Activated CD4-positive, alpha-beta memory T cell treated with anti-CD3 and anti-CD28 coated beads for 36 hours (primary cell): ENCODE measurements at regions not wholly inside any gene's neighbourhood (a gene's known extent, or its start where the extent isn't known, plus 50 kb on each side); places are given as distances from the start of the nearest gene placed in this dataset.

ENCODE experiments used
- CTCF ChIA-PET: fragments of 350-600 bp; sonication (Branson Sonifier 250); formaldehyde crosslinking; loops from one replicate; lab custom pipeline; 2021; ENCODE audit warnings: antibody characterized with exemption, inconsistent platforms; lab: Charles Lee
- POLR2A ChIA-PET: fragments of 350-600 bp; sonication (Branson Sonifier 250); formaldehyde crosslinking; loops from one replicate; lab custom pipeline; 2021; ENCODE audit warnings: antibody characterized with exemption; lab: Charles Lee
- DNase-seq: peaks from one replicate; pipeline ENCODE4 v3.0.0-alpha.2; 2020
- H3K27ac Mint-ChIP-seq: one replicate; pipeline ENCODE4 v1.8.0; 2021; ENCODE audit warnings: mixed read lengths
- H3K27me3 Mint-ChIP-seq: one replicate; pipeline ENCODE4 v1.8.0; 2021; ENCODE audit warnings: mixed read lengths
- H3K36me3 Mint-ChIP-seq: one replicate; pipeline ENCODE4 v1.8.0; 2021; ENCODE audit warnings: mixed read lengths
- H3K4me1 Mint-ChIP-seq: one replicate; pipeline ENCODE4 v1.8.0; 2021; ENCODE audit warnings: low read depth, mixed read lengths
- H3K4me3 Mint-ChIP-seq: one replicate; pipeline ENCODE4 v1.8.0; 2021; ENCODE audit warnings: mild to moderate bottlenecking, mixed read lengths
- H3K9me3 Mint-ChIP-seq: one replicate; pipeline ENCODE4 v1.8.0; 2021; ENCODE audit warnings: mixed read lengths
- intact Hi-C: fragments of 100-400 bp; cut with micrococcal nuclease; formaldehyde crosslinking; loops from one replicate; pipeline ENCODE4 v1.15.1; 2023

DNA sequence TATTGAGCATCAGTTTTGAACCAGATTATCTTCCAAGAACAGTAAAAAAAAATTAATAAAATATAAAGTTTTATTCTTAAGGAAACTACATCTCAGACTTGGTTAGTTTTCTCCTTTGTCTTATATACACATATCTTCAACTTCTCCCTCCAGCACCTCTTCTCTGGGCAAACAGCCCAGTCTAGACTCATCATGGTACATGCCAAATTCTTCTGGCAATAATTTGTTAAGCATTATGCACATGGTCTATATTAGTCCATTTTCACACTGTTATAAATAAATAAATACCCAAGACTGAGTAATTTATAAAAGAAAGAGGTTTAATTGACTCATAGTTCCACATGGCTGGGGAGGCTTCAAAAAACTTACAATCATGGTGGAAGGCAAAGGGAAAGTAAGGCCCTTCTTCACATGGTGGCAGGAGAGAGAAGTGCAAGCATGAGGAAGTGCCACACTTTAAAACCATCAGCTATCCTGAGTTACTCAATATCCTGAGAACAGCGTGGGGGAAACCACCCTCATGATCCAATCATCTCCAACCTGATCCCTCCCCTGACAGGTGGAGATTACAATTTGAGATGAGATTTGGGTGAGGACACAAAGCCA, 108.7 kb upstream of the RNPC3 start:
- DNase-seq = no peak
- H3K4me1 Mint-ChIP-seq = no peaks in the 10 kb centered on the region
- ChIA-PET CTCF (no interaction called here), POLR2A (no interaction called here)
- no peak overlapping the region for H3K4me3 Mint-ChIP-seq
- no peaks in the 10 kb centered on the region for H3K9me3 Mint-ChIP-seq
- H3K36me3 Mint-ChIP-seq = no peaks in the 10 kb centered on the region
- no peak overlapping the region for H3K27ac Mint-ChIP-seq
- intact Hi-C loops = no loop called here
- no peaks in the 10 kb centered on the region for H3K27me3 Mint-ChIP-seq

DNA sequence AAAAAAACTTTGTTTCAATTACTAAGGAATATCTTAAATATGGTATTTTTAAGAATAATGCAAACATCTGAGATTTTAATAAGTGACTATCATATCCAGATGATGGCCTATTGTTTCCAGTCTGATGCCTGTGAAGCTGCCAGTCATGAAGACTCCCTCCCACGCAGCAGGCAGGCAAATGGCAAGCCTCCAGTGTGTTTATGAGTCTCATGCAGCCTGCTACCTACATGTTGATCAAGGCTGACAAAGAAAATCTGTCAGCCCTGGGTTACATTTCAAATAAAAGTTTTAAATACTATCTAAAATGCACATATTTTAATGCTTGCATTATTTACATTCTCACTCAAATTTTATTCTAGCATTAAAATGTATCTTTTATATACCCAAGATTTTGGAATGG, 137.6 kb upstream of the RNPC3 start:
- Mint-ChIP-seq H3K27me3 (no peaks in the 10 kb centered on the region), H3K9me3 (peaks cover 11% of the 10 kb centered on the region), H3K36me3 (no peaks in the 10 kb centered on the region), H3K27ac (no peak overlapping the region), H3K4me3 (no peak overlapping the region), H3K4me1 (no peaks in the 10 kb centered on the region)
- intact Hi-C loops = no loop called here
- CTCF ChIA-PET = no interaction called here
- POLR2A ChIA-PET = no interaction called here
- DNase-seq = no peak

DNA sequence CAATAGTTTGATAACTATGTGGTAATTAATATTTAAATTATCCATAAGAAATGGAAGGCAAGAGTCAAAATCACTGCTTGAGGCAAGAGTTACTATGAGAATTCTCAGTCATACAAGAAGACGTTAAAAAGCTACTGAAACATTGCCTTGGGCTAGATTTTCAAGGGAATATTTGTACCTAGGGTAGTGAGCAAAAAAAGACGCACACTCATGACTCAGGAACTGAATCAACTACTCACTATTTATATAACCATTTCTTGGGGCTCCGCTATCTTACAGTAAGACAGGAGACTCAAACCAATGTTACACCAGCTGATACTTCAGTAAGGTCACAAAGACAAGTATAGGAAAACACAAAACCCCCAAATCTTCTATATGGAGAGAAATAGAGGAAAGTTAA, 151.5 kb upstream of the RNPC3 start:
- Mint-ChIP-seq H3K36me3 (no peaks in the 10 kb centered on the region), H3K27me3 (no peaks in the 10 kb centered on the region), H3K9me3 (peaks cover 2% of the 10 kb centered on the region), H3K27ac (no peak overlapping the region), H3K4me3 (no peak overlapping the region), H3K4me1 (no peaks in the 10 kb centered on the region)
- intact Hi-C loops = no loop called here
- ChIA-PET POLR2A (no interaction called here), CTCF (no interaction called here)
- no peak for DNase-seq

GRCh38 chr1:103372866-103373265, 152.6 kb upstream of the RNPC3 start:
- DNase-seq = no peak
- H3K27me3 Mint-ChIP-seq = no peaks in the 10 kb centered on the region
- ChIA-PET CTCF (no interaction called here), POLR2A (no interaction called here)
- no peak overlapping the region for H3K27ac Mint-ChIP-seq
- intact Hi-C loops = no loop called here
- H3K4me1 Mint-ChIP-seq = no peaks in the 10 kb centered on the region
- H3K4me3 Mint-ChIP-seq = no peak overlapping the region
- no peaks in the 10 kb centered on the region for H3K9me3 Mint-ChIP-seq
- no peaks in the 10 kb centered on the region for H3K36me3 Mint-ChIP-seq

DNA sequence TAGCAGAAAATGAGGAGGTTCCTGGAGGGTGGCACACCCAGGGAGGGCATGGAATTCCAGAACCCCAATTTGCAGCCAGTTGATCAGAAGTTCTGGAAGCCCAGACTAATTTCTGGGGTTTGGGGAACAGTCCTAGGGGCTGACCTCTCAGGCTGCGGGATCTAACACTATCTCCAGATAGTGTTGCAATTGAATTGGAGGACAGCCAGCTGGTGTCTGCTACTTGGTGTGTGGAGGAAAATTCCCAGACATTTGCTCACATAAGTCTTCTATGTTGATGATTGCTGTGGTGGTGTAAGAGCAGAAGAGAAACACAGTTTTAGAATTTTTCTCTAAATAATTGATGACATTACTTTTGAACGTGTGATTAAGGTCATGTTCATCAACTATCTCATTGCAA, 154.3 kb upstream of the RNPC3 start:
- intact Hi-C loops = no loop called here
- no peaks in the 10 kb centered on the region for H3K36me3 Mint-ChIP-seq
- H3K4me1 Mint-ChIP-seq = no peaks in the 10 kb centered on the region
- no peak overlapping the region for H3K27ac Mint-ChIP-seq
- DNase-seq = no peak
- H3K27me3 Mint-ChIP-seq = no peaks in the 10 kb centered on the region
- no peaks in the 10 kb centered on the region for H3K9me3 Mint-ChIP-seq
- ChIA-PET POLR2A (no interaction called here), CTCF (no interaction called here)
- H3K4me3 Mint-ChIP-seq = no peak overlapping the region

DNA sequence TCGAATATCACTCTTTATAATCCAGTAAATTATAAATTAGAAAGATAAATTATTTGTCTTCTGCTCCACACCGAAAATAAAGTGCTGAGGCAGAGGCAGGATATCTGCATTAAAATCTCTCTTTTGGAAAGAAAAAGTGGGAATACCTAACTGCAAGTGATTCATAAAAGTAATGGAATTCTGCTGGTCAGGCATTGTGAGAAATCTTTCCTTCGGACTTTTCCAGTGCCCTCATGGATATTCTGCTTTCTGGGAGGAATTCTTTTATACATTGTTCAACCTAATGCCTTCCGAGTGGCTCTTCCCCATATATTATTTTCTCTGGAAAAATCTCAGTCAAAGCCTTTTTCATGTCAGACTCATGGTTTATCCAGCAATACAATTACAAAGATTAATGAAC, 158.3 kb upstream of the RNPC3 start:
- no peak overlapping the region for H3K27ac Mint-ChIP-seq
- ChIA-PET CTCF (no interaction called here), POLR2A (no interaction called here)
- no peaks in the 10 kb centered on the region for H3K27me3 Mint-ChIP-seq
- H3K4me1 Mint-ChIP-seq = no peaks in the 10 kb centered on the region
- intact Hi-C loops = no loop called here
- no peaks in the 10 kb centered on the region for H3K36me3 Mint-ChIP-seq
- DNase-seq = no peak
- H3K4me3 Mint-ChIP-seq = no peak overlapping the region
- H3K9me3 Mint-ChIP-seq = no peaks in the 10 kb centered on the region

GRCh38 chr1:103365860-103366569, 159.5 kb upstream of the RNPC3 start:
- H3K9me3 Mint-ChIP-seq = no peaks in the 10 kb centered on the region
- POLR2A ChIA-PET = no interaction called here
- H3K27me3 Mint-ChIP-seq = no peaks in the 10 kb centered on the region
- CTCF ChIA-PET = interaction anchor here (0.6 kb wide), 1 partner anchor 95 kb away, joined by 3 read pairs; no protein-coding TSS in a partner anchor
- DNase-seq = no peak
- intact Hi-C loops = no loop called here
- H3K4me3 Mint-ChIP-seq = no peak overlapping the region
- no peaks in the 10 kb centered on the region for H3K36me3 Mint-ChIP-seq
- H3K27ac Mint-ChIP-seq = no peak overlapping the region
- H3K4me1 Mint-ChIP-seq = no peaks in the 10 kb centered on the region

DNA sequence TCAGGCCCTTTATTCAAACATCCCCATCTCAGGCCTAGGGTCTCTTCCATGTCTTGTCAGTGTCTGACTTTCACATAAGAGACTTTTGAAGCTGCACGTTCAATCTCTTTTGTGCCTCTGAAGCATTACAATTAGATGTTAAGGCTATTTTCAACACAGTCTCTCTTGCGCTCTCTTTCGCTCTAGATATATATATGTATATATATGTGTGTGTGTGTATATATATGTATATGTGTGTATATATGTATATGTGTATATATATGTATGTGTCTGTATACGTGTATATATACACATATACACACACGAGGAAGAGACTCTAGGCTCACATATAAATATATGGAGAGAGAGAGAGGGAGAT, 162.5 kb upstream of the RNPC3 start:
- ChIA-PET CTCF (no interaction called here), POLR2A (no interaction called here)
- Mint-ChIP-seq H3K36me3 (no peaks in the 10 kb centered on the region), H3K27ac (no peak overlapping the region), H3K4me3 (no peak overlapping the region), H3K27me3 (no peaks in the 10 kb centered on the region), H3K9me3 (no peaks in the 10 kb centered on the region), H3K4me1 (no peaks in the 10 kb centered on the region)
- intact Hi-C loops = no loop called here
- DNase-seq = no peak

- Mint-ChIP-seq H3K27ac (no peak overlapping the region), H3K4me1 (no peaks in the 10 kb centered on the region), H3K4me3 (no peak overlapping the region), H3K36me3 (no peaks in the 10 kb centered on the region), H3K9me3 (no peaks in the 10 kb centered on the region), H3K27me3 (no peaks in the 10 kb centered on the region)
- DNase-seq = no peak
- intact Hi-C loops = no loop called here
- ChIA-PET CTCF (no interaction called here), POLR2A (no interaction called here)
Measured at GRCh38 chr1:103362348-103363007, 163.0 kb upstream of the RNPC3 start.

- ChIA-PET CTCF (no interaction called here), POLR2A (no interaction called here)
- Mint-ChIP-seq H3K4me3 (no peak overlapping the region), H3K27me3 (no peaks in the 10 kb centered on the region), H3K36me3 (no peaks in the 10 kb centered on the region), H3K4me1 (no peaks in the 10 kb centered on the region), H3K9me3 (no peaks in the 10 kb centered on the region), H3K27ac (no peak overlapping the region)
- intact Hi-C loops = no loop called here
- no peak for DNase-seq
Measured at GRCh38 chr1:103353391-103353790, 172.1 kb upstream of the RNPC3 start.

DNA sequence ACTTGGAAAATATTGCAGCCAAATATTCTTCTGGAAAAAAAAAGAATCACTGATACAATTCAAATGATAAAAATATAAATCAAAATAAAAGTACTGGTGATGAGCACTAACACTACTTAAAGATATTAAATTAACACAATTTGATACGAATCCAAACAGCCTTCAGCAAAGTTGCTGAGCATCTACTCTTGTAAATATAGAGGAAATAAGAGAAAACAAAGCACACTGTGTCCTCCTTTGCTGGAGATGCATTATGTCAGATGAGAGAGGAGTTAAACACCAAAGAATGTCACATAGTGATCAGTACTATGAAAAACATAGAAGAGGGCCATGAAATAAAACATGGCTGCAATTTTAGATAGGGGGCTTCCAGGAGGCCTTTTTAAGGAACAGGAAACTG, 177.4 kb upstream of the RNPC3 start:
- Mint-ChIP-seq H3K27ac (no peak overlapping the region), H3K27me3 (no peaks in the 10 kb centered on the region), H3K4me1 (no peaks in the 10 kb centered on the region), H3K36me3 (no peaks in the 10 kb centered on the region), H3K4me3 (no peak overlapping the region), H3K9me3 (no peaks in the 10 kb centered on the region)
- ChIA-PET CTCF (no interaction called here), POLR2A (no interaction called here)
- intact Hi-C loops = no loop called here
- DNase-seq = no peak

GRCh38 chr1:103344930-103345329, 180.6 kb upstream of the RNPC3 start:
- H3K36me3 Mint-ChIP-seq = no peaks in the 10 kb centered on the region
- no peaks in the 10 kb centered on the region for H3K27me3 Mint-ChIP-seq
- intact Hi-C loops = no loop called here
- no peaks in the 10 kb centered on the region for H3K9me3 Mint-ChIP-seq
- H3K4me3 Mint-ChIP-seq = no peak overlapping the region
- ChIA-PET POLR2A (no interaction called here), CTCF (interaction anchor here (0.7 kb wide), 1 partner anchor 18 kb away, joined by 3 read pairs; no protein-coding TSS in a partner anchor)
- no peak for DNase-seq
- H3K4me1 Mint-ChIP-seq = no peaks in the 10 kb centered on the region
- no peak overlapping the region for H3K27ac Mint-ChIP-seq
